H1 (cell line): ENCODE measurements at regions not wholly inside any gene's neighbourhood (a gene's known extent, or its start where the extent isn't known, plus 50 kb on each side); places are given as distances from the start of the nearest gene placed in this dataset.

ENCODE experiments used
- CBX5 ChIP-seq: fragments of 300-800, 300-1000 bp; sonication (generic); IDR thresholded peaks from 2 replicates; pipeline ENCODE4 v1.7.1; 2016; ENCODE audit warnings: antibody characterized with exemption, low read length, low read depth
- CEBPB ChIP-seq: IDR thresholded peaks from 2 replicates; pipeline ENCODE4 v1.6.1; 2012; ENCODE audit warnings: low read depth, low read length
- CHD7 ChIP-seq: fragments of 300-600 bp; sonication (generic); IDR thresholded peaks from 2 replicates; pipeline ENCODE4 v1.7.1; 2012; ENCODE audit warnings: low read length, moderate library complexity, mild to moderate bottlenecking, inconsistent platforms; ENCODE audit not compliant: insufficient replicate concordance
- E2F6 ChIP-seq: IDR thresholded peaks from 2 replicates; pipeline ENCODE4 v1.6.1; 2012; ENCODE audit warnings: inconsistent platforms
- EGR1 ChIP-seq: IDR thresholded peaks from 2 replicates; pipeline ENCODE4 v1.6.1; 2011; ENCODE audit warnings: low read depth, low read length, borderline replicate concordance
- JUND ChIP-seq: IDR thresholded peaks from 2 replicates; pipeline ENCODE4 v1.6.1; 2011; ENCODE audit warnings: mild to moderate bottlenecking, improper control_type of control experiment, low read length
- KDM5A ChIP-seq: fragments of 200-600 bp; IDR thresholded peaks from 2 replicates; pipeline ENCODE4 v1.7.1; 2012; ENCODE audit warnings: mild to moderate bottlenecking, low read length, inconsistent platforms, mixed read lengths
- POLR2A ChIP-seq, 2 experiments: IDR thresholded peaks; 1 replicate in 1 of 2; 2 replicates in 1 of 2; pipeline ENCODE4 v1.6.1; 2011; ENCODE audit warnings: low read depth in 2 of 2, low read length in 2 of 2, mild to moderate bottlenecking in 2 of 2; ENCODE audit errors: control extremely low read depth in 1 of 2
- SIN3A ChIP-seq, 2 experiments: IDR thresholded peaks in 1 of 2; conservative IDR thresholded peaks in 1 of 2; 2 replicates each; pipeline ENCODE4 v1.6.1; 2011 to 2012; ENCODE audit warnings: low read length in 2 of 2, improper control_type of control experiment in 1 of 2, low read depth in 1 of 2, mild to moderate bottlenecking in 1 of 2
- SIRT6 ChIP-seq: IDR thresholded peaks from one replicate; pipeline ENCODE4 v1.7.1; 2012; ENCODE audit warnings: low read length, inconsistent platforms
- SP1 ChIP-seq: IDR thresholded peaks from 2 replicates; pipeline ENCODE4 v1.6.1; 2011; ENCODE audit warnings: low read depth, low read length
- SRF ChIP-seq: IDR thresholded peaks from 2 replicates; pipeline ENCODE4 v1.6.1; 2011; ENCODE audit warnings: mild to moderate bottlenecking, low read depth, low read length, moderate library complexity
- SUZ12 ChIP-seq: fragments of 200-600 bp; sonication (generic); IDR thresholded peaks from 2 replicates; pipeline ENCODE4 v1.6.1; 2012; ENCODE audit warnings: mild to moderate bottlenecking, inconsistent platforms, low read length, moderate library complexity, mixed read lengths

- TF ChIP-seq CHD7 (no peak), SRF (no peak), SUZ12 (no peak), E2F6 (no peak), CEBPB (no peak), SP1 (no peak), SIN3A (conservative IDR thresholded peaks at IDR 0.05 in 1 of 2, IDR thresholded peaks at IDR 0.05 in 1 of 2; ENCODE audit: low read depth in 1 of 2, low read length in 2 of 2) (no peak), SIRT6 (no peak), JUND (no peak), KDM5A (no peak), CBX5 (no peak), EGR1 (no peak), POLR2A (IDR thresholded peaks at IDR 0.05; ENCODE audit: control extremely low read depth in 1 of 2, low read depth in 2 of 2, low read length in 2 of 2) (no peak)
Measured at GRCh38 chr12:90243211-90243610, 534.6 kb upstream of the ATP2B1 start (continued).
